ENCODE measurements at regions not wholly inside any gene's neighbourhood (a gene's known extent, or its start where the extent isn't known, plus 50 kb on each side); places are given as distances from the start of the nearest gene placed in this dataset.
"Not testable (repeated sequence)": the region's sequence is repeated elsewhere in the genome, so short reads cannot be mapped to it uniquely, and the experiment has no call there.

DNA sequence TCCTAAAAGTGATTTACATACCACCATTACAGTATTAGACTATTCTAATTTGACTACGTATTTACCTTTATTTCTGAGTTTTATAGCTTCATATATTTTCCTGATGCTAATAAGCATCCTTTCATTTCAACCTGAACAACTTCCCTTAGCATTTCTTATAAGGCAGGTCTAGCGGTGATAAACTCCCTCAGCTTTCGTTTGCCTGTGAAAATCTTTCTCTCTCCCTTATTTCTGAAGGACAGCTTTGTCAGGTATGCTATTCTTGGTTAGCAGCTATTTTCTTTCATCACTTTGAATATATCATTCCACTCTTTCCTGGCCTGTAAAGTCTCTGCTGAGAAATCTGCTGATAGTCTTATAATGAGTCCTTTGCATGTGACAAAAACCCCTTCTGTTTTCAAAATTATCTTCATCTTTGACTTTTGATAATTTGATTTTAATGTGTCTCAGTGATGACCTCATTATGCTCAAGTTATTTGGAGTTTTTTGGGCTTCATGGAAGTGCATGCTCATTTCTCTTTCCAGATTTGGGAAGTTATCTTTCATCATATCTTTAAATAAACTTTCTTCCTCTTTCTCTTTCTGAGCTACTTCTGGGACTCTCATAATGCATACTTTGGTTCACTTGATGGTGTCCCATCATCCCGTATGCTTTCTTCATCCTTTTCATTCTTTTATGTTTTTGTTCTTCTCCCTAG lies 285.4 kb upstream of the PMFBP1 start:
- DNase-seq = no peak

DNA sequence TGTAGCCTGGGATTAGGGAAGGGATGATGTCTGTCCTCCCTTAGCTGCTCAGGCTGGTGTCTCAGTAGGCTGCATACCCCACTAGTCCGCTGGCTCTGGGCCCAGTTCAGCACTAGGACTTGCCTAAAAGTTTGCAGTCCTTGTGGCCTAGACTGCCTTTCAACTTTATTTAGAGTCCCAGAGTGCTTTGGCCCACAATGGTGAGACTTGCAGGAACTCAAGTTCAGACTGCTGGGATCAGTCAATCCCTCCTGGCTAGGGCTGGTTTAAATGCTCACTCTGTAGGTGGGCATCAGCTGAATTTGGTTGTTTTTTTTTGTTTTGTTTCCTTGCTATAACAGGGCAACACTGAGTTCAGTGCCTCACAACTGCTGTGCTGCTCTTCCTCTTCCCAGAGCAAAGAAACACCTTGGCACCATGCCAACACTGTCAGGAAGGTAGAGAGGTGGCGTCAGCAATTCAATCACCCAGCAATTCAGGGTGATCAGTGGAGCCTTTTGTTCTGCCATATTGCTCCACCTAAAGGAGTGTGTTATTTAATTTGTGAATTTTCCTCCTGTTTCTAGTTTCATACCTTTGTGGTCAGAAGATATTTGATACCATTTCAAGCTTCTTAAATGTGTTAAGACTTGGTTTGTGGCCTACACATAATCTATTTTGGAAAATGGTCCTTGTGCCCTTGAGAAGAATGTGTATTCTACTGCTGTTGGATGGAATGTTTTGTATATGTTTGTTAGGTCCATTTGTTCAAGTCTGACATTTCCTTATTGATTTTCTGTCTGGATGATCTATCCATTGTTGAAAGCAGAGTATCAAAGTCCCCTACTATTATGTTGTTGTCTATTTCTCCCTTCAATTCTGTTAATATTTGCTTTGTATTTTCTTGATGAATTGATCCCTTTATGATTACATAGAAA lies 284.0 kb upstream of the PMFBP1 start:
- no peak for DNase-seq

- not testable (repeated sequence) for DNase-seq
These were observed 281.9 kb upstream of the PMFBP1 start for GRCh38 chr16:72453856-72454255.

- DNase-seq = no peak
These were observed 272.7 kb upstream of the PMFBP1 start for GRCh38 chr16:72444696-72445095.

- DNase-seq = no peak
These were observed 271.9 kb upstream of the PMFBP1 start for GRCh38 chr16:72443809-72444208.

DNA sequence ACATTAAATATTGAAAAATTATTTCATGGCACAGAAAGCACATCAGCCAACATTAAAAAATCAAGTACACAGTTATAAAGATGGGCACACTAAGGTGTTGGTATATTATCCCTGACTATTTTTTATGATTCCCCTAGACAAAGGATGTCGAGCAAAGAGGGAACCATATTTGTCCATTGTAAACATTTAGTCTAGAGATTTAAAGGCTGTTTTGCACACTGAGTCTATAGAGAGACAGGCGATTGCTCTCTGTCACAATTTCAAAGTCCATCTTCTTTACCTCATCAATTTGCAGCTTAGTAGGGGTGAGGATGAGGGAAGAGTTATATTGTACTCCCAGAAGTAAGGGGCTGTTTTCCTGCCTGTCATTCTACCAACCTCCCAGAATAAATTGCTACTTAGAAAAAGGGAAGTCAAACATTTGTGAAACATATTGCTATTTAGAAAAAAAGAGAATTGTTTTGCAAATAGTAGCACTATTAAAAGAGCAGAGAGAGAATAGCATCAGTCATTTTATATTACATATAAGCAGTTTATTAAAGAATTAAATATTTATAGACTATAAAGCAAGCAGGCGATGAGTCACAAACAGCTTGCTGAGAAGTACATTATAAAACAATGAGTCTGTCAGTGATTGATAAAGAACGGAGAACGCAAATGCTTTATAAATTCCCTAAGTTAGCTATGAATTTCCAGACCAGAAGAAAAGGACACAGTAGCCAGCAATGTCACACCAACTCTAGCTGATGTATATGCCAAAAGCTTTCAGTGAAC lies 270.6 kb upstream of the PMFBP1 start:
- DNase-seq = peak in 1 of 51 donors; percentile 15

- DNase-seq = no peak
These were observed 265.9 kb upstream of the PMFBP1 start for GRCh38 chr16:72437891-72438290.

DNA sequence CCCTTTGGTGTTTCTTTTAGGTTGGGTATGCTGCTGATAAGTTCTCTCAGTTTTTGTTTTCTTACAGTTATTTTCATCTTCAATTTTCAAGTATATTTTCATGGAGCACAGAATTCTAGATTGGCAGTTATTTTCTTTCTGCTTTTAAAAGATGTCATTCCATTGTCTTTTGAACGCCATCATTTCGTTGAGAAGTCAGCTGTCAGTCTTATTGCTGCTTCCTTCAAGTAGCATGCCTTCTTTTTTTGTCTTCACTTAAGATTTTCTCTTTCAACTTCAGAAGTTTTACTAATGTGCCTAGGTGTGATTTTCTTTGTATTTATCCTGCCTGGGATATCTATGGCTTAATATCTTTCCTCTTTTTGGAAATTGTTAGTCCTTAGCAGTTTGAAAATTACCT lies 262.2 kb upstream of the PMFBP1 start:
- DNase-seq = no peak

GRCh38 chr16:72430121-72430520 lies 258.2 kb upstream of the PMFBP1 start:
- no peak for DNase-seq

GRCh38 chr16:72429671-72430081 lies 257.7 kb upstream of the PMFBP1 start:
- peak in 18 of 51 donors; percentile 0 to 88 (median 10) for DNase-seq

DNA sequence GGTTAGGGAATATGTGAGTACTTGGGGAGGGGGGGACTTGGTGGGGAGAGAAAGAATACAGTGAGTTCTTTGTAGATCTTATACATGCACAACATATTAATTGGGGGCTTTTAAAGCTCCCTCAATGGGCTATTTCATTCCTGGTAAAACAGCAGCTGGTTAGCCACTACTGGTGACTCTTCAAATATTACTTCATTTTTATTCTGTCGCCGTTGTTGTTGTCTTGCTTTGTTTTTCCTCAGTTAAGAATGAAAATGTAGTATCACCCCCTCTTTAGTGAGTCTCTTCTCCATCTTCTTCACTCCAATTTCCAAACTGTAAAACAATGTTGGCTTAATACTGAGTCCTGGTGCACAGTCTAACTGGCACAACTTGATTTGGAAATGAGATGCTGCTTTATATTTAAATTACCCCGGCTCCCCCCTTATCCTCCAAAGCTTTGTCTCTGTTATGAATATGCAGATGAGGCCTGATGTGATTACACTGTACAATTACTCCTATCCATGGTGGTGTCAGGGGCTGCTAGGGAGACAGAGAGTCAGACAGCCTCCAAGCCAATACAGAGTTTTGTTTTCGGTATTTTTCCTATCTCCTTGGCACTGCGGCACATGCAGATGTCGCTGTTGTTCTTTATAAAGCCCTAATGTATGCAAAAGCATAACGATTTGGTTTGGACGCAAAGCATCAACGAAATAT lies 256.9 kb upstream of the PMFBP1 start:
- DNase-seq = peak in 39 of 51 donors; percentile 2 to 95 (median 46)

- DNase-seq = peak in 19 of 51 donors; percentile 0 to 90 (median 13)
These were observed 255.9 kb upstream of the PMFBP1 start for GRCh38 chr16:72427783-72428331.

DNA sequence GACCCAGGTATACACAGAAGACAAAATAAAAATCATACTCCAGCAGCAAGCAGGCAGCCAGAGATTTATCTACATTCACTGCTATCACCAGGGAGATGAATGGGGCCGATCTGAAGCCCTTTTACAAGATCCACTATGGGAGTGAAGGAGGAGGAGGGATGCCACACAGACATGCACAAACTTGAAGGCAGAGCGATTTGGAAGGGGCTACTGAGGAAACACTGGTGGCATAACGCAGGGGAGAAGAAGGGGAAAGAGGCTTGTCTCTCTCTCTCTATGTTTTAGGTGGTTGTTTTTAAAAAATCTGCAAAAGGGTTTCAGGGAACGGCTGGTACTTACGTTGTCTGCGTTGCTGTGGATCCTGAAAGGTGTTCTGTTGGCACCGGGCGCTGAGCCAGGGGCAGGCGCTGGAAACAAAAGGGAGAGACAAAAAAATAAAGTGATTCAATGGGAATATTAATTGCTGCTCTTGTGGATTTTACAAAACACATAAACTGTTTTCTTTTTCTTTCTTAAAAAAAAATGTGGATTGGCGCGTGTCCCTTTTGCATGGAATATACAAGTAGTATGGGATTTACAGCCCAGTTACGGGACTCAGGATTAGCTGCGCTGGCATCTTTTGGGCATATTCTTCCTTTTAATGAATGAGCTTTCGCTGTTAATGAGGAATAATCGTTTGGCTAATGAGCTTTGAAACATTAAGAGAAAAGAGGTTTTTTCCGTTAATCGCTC lies 255.3 kb upstream of the PMFBP1 start:
- peak in 36 of 51 donors; percentile 2 to 92 (median 38) for DNase-seq

DNA sequence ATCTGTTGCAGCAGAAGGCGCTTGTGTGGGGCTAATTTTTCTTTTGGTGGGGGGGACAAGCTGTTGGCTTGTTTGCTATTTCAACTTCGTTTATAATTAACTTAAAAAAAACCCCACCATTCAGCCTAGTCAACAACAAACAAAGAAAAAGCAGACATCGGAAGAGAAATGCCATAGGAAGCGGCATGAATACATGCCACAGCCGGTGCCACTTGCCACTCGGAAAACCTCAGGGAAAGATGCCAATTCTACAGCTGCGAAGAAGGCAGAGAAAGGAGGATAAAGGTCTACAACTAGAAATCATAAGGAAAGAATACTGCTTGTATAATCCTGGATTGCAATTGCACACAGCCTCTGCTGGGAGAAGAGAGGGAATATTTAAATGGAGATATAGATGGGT lies 254.4 kb upstream of the PMFBP1 start:
- DNase-seq = peak in 7 of 51 donors; percentile 6 to 86 (median 38)

- DNase-seq = peak in 44 of 51 donors; percentile 20 to 94 (median 67)
These were observed 253.8 kb upstream of the PMFBP1 start for GRCh38 chr16:72425571-72426341.

DNA sequence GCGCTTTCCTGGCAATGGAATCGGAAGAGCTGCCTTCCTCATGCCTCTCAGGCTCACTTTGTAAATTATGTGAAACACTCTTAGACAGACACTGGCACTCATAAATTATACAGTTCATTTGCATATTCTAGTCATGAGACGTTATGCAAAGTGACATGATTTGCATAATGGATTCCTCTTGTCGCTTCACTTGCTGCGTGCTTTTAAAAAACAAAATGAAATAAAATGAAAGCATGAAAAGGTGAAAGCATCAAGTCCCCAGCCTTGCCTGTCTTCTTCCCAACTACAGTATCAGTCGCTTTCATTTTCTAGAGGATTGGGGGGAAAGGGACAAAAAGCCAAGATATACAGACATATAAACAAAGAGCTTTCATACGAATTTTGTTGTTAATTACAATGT lies 252.8 kb upstream of the PMFBP1 start:
- DNase-seq = peak in 2 of 51 donors; percentile 12 to 63

DNA sequence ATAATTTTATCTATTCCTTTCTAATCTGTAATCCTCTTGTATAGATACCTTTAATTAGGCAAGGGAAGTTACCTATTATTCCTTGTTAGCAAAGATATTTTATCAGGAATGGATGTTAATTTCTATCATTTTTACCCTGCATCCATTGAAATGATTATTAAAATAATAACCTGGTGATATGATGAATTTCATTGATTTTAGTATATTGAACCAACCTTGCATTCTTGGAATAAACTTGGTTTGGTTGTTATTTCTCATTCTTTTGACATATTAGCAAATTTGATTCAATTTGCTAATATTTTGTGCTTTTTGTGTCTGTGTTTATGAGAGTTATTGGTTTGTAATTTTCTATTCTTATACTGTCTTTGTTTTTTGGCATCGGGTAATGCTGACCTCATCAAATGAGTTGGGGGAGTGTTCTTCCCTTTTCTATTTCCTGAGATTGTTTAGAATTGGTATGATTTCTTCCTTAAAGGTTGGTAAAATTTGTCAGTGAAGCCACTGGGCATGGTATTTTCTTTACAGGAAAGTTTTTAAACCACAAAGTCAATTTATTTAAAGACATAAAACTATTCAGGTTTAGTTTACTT lies 250.4 kb upstream of the PMFBP1 start:
- DNase-seq = no peak

- DNase-seq = no peak
These were observed 247.7 kb upstream of the PMFBP1 start for GRCh38 chr16:72419638-72420037.

- DNase-seq = no peak
These were observed 243.4 kb upstream of the PMFBP1 start for GRCh38 chr16:72415379-72415778.
